GM19043 (cell line): ENCODE measurements at regions not wholly inside any gene's neighbourhood (a gene's known extent, or its start where the extent isn't known, plus 50 kb on each side); places are given as distances from the start of the nearest gene placed in this dataset.
"Not testable (repeated sequence)": the region's sequence is repeated elsewhere in the genome, so short reads cannot be mapped to it uniquely, and the experiment has no call there.

Source experiments
- ATAC-seq: cut with Tn5 transposase; IDR thresholded peaks from one replicate; pipeline ENCODE4 v1.9.1; 2021; ENCODE audit warnings: low read depth; ENCODE audit not compliant: unreplicated experiment

DNA sequence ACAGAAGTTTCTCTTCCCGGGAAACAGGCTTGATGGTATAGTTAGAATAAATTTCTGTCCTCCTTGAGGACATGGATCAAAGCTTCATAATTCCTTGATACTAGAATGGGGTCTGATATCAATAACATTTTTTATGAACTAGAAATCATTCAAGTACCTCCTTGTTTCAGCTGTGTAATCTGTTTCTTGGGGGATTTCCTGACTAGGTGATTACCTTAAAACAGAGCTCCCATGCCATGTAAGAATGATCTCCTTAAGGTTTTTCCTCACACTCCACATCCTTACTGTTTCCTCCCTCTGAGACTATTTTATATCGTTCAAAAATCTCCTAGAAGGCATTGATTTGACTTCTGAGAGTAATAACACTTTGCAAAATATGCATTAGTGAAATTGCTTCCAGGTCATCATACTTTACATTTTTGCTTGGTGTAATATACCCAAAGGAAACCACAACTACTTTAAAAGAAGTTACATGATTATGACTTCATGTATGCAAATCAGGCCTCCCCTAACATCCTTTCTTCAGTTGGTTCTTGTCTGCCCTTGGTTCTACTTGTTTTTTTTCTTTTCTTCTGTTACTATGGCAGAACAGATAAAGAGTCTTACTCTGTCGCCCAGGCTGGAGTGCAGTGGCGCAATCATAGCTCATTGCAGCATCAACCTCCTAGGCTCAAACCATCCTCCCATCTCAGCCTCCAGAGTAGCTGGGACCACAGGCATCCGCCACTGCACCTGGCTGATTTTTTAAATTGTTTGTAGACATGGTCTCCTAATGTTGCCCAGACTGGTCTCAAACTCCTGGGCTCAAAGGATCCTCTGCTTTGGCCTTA lies 388.8 kb downstream of the ZFHX3 start:
- no peak for ATAC-seq

DNA sequence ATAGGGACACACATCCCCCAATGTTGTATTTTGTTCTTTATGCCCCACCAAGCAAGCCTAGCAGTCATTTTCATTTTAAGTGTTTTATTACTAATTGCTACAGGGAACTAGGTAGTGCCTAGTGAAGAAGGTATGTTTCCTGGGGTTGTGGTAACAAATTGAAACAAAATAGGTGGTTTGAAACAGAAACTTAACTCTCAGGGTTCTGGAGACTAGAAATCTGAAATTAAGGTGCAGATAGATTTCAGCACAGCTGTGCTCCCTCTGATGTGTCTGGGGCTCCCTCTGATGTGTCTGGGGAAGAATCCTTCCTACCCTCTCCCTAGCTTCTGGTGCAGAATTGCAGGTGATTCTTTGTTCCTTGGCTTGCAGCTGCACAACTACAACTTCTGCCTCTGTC lies 390.1 kb downstream of the ZFHX3 start:
- peak; percentile 91 for ATAC-seq

DNA sequence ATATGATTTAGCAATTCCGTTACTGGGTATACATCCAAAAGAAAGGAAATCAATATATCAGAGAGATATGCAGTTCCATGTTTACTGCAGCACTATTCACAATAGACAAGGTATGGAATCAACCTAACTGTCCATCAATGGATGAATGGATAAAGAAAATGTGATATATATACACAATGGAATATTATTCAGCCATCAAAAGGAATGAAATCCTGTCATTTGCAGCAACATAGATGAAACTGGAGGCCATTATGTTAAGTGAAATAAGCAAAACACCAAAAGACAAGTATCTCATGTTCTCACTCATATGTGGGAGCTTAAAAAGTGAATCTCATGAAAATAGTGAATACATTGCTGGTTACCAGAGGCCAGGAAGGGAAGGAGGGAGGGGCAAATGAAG lies 390.8 kb downstream of the ZFHX3 start:
- no peak for ATAC-seq

DNA sequence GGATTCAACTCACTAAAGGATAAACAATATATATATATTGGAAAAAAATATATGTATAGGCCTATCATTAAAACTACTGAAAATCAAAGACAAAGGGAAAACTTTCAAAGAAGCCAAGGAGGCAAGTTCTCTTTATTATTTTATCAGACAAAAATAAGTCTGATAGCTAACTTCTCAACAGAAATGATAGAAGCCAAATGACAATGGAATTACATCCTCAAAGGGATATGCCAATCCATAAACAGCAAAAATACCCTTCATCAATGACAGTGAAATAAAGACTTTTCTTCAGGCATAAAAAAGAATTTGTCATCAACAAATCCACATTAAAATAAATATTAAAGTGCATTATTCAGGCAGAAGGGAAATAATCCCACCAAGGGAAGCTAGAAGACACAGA lies 393.4 kb downstream of the ZFHX3 start:
- ATAC-seq, result no peak

DNA sequence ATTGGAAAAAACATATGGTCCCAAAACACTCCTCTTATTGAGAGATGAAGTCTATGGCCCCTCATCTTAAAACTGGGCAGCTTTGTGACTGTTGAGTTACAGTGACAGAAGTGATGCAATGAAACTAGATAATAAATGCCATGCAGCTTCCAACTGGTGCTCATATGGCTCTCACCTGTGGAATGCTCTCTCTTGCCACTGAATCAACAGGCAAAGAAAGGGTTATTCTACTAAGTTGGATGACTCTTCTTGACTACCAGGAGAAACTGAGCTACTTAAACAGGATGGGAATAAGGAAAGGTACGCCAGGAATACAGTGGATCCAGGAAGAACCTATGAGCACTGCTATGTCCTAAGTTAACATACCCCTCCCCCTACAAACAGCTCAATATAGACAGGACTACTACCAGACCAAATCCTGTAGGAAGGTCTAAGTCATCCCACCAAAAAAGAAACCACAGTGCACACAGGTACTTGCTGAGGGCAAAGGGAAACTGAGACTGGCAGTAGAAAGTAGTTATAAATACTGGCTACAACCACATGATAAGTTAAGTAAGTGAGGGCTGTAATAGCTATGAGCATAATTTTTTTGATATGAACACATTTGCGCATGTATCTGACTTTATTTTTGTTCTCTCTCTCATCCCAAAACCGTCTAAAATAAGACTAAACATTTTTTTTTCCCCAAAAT lies 398.5 kb downstream of the ZFHX3 start:
- ATAC-seq, result no peak

DNA sequence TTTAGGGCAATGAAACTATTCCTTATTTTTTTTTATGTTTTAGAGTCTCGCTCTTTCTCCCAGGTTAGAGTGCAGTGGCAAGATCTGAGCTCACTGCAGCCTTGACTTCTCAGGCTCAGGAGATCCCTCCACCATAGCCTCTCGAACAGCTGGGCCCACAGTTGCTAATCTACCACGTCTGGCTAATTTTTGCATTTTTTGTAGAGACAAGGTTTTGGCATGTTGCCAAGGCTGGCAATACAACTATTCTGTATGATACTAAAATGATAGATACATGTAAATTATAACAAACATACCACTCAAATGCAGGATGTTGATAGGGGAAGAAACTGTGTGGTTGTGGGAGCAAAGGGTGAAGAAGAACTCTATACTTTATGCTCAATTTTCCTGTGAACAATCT lies 401.3 kb downstream of the ZFHX3 start:
- ATAC-seq, result no peak

DNA sequence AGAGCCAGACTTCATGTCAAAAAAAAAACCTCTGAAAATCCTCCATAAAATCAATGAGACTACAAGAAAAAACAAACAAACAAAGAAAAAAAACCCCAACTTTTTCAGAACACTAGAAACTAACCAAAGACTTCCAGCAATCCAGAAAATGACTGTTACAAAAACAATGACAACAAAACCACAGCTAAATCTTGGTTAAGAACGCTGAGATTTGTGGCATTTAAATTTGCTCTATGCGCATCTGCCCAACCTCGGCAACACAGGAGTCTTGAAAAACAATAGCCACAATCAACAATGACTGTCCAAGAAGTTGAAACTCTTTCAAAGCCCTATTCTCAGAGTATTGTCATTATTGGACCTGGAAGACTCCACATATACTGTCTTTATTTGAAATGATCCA lies 402.4 kb downstream of the ZFHX3 start:
- ATAC-seq, result no peak

DNA sequence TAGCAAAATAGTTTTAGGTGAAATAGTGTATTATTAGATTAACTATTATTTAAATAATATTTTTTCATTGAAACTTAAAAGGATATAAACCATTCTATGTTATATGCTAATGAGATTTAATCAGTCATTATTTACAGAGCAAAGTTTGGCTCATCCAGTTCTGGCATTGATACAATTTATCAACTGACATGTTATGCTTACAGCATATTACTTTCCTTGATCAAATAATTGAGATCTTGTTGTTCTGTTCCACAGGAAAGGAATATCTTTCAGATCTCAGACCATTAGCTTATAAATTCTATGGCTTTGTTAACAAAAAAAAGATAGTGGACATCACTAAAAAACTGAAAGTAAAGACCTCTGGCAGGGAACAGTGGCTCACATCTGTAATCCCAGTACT lies 403.0 kb downstream of the ZFHX3 start:
- no peak for ATAC-seq

DNA sequence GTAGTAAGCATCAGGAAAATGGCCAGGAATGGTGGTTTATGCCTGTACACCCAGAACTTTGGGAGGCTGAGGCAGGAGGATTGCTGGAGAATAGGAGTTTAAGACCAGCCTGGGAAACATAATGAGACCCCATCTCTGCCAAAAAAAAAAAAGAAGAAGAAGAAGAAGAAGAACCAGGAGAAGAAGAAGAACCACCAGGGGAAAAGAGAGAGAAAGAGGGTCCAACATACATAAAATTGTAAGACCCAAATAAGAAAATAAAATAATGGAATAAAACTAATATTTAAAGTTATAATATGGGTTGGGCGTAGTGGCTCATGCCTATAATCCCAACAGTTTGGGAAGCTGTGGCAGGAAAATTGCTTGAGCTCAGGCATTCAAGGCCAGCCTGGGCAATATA lies 408.4 kb downstream of the ZFHX3 start:
- no peak for ATAC-seq

DNA sequence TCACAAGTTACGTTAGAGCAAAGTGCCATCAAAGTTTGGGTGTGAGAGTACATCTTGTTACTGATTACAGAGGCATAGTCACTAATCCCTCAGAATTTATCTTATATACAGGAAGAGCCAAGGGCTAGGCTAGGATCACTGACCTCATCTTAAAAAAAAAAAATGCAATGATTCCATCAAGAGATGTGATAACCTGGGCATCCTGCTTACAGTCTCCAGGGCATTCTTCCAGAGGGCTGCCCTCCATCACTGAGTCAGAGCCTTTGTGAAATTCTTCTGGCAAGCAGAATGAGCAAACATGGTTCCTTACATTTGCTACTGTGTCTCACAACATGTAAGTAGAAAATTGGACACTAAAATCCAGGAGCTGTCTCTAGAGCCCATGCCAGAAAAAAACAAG lies 410.6 kb downstream of the ZFHX3 start:
- no peak for ATAC-seq

DNA sequence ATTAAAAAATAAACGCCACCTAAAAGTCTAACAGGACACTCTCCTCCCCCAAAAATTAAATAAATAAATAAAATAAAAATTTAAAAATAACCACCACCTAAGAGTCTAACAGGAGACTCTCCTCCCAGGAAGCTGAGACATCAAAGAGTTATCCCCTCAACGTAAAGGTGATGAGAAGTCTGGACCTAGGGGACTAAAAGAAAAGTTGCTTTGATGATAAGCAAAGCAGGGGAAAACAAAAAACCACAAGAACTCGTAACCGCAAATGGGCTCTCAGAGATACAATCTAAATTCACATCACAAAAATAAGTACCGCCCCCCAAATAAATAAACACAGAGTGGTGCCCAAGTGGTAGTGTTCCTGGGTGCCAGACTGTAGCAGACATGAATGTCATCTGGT lies 412.2 kb downstream of the ZFHX3 start:
- no peak for ATAC-seq

DNA sequence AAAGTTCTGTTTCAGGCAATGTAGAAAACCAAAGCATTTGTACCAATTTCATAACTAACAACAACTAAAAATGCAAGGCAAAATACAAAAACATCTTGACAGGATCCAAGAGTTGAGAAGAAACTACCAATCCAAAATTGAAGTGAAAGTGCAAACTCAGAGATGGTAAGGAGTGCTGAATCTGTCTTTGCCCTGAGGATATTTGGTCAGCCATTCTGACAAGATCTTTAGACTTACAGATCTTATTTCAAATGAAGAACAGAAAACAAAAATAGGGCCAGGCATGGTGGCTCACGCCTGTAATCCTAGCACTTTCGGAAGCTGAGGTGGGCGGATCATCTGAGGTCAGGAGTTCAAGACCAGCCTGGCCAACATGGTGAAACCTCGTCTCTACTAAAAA lies 412.8 kb downstream of the ZFHX3 start:
- ATAC-seq, result no peak

DNA sequence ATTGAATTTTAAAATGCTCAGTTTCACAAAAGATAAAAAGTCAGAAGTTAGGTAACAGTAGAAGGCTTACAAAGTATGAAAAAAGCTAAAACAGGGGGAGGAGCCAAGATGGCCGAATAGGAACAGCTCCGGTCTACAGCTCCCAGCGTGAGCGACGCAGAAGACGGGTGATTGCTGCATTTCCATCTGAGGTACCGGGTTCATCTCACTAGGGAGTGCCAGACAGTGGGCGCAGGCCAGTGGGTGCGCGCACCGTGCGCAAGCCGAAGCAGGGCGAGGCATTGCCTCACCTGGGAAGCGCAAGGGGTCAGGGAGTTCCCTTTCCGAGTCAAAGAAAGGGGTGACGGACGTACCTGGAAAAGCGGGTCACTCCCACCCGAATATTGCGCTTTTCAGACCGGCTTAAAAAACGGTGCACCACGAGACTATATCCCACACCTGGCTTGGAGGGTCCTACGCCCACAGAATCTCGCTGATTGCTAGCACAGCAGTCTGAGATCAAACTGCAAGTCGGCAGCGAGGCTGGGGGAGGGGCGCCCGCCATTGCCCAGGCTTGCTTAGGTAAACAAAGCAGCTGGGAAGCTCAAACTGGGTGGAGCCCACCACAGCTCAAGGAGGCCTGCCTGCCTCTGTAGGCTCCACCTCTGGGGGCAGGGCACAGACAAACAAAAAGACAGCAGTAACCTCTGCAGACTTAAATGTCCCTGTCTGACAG lies 420.6 kb downstream of the ZFHX3 start:
- ATAC-seq, result not testable (repeated sequence)

DNA sequence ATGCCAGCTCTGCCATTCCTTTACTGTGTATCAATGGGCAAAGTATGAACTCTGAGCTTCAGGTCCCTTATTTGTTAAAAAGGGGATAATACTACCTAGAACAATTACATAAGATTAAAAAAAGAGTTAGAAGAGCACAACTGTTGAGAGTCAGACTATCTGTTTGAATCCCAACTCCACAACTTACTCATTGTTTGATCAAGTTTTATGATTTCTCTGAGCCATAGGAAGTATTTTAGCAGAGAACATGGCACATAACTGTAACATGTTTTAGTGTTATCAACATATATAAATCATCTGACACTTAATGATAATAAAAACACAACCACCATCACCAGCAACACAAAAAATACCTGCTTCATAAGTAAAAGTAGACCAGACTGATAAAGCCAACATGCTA lies 421.3 kb downstream of the ZFHX3 start:
- ATAC-seq, result no peak

DNA sequence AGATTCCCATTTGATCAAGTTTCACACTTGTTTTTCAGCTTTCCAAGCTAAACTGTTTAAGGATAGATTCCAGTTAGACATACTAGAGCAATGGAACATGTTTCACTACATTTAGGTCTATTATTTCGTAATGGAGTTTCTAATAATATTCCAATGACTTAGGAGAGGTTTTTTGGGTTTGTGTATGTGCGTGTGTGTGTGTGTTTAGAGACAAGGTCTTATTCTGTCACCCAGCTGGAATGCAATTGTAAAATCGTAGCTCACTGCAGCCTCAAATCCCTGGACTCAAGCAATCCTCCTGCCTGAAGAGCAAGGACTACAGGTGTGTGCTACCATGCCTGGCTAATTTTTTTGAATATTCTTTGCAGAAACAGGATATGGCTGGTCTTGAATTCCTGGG lies 426.3 kb downstream of the ZFHX3 start:
- no peak for ATAC-seq

DNA sequence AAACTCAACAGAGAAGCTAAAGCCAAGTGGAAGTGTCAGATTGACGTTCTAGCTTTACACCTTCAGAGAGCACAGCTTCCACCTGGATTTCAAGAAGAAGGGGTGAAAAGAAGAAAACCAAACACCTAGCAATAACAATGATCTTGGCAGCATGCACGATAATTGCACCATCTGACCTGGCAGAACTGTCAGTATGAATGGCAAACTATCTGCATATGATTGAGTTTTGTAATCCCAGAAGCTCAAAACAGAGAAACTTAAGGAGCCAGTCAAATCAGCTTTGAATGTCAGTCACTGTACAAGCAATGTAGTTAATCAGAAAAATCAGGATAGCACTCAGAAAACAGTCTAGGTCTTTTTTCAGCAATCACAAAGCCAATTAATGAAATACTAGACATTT lies 427.1 kb downstream of the ZFHX3 start:
- ATAC-seq, result no peak

DNA sequence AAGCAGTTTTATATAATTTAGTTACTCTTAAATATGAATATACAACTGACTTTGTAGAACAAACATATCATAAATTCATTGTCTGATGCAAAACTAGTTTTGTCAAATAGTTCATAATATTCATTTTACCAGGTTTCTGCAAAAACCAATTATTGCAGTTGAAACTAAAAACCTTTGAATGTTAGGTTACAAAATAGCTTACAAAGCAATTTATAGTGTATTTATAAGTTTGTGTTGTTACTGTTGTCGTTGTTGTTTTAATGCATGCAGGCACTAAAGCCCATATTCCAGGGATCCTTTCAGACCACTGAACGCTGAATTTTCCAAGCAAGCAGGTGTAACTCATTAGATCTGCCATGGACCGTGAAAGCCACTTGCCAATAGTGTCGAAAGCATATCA lies 427.6 kb downstream of the ZFHX3 start:
- no peak for ATAC-seq

DNA sequence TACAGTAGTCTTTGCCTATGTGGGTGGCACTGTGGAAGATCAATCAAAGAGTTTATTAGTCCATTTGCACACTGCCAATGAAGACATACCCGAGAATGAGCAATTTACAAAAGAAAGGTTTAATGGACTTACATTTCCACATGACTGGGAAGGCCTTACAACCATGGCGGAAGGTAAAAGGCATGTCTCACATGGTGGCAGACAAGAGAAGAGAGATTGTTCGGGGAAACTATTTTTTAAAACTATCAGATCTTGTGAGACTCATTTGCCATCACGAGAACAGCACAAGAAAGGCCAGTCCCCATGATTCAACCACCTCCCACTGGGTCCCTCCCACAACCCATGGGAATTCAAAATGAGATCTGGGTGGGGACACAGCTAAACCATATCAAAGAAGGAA lies 432.1 kb downstream of the ZFHX3 start:
- no peak for ATAC-seq

DNA sequence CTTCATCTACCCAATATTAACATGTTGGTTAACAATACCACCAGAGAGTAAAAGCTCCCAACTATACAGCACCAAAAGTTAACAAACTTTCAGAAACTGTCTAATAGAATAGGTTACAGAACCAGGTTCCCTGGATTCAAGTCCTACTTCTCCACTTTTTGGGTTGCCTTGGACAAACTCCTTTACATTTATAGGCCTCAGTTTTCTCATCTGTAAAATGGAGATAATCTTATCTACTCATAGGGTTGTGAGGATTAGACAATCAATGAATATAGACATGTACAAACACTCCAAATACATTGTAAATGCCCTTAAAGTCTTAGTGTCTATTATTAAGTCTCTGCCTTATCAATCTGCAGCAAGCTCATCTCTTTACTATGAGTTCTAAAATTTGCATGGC lies 435.2 kb downstream of the ZFHX3 start:
- no peak for ATAC-seq

DNA sequence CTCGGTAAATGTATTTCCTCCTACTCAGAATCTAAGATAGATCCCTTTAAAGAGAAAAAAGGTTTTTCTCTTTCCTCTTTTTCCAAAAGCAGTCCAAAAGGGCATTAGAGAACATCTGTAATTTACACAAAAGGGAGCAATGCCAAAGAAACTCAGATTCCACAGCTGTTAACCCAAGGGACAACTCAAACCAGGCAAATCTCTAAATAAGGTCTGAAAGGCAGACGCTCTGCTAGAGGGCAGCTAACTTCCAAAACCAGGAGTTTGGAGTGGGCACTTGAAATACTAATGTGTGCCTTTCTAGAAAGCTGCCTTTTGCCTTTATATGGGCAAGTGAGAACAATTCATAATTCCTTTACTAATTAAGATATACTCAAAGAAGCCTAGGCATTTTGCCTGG lies 435.7 kb downstream of the ZFHX3 start:
- ATAC-seq, result no peak

DNA sequence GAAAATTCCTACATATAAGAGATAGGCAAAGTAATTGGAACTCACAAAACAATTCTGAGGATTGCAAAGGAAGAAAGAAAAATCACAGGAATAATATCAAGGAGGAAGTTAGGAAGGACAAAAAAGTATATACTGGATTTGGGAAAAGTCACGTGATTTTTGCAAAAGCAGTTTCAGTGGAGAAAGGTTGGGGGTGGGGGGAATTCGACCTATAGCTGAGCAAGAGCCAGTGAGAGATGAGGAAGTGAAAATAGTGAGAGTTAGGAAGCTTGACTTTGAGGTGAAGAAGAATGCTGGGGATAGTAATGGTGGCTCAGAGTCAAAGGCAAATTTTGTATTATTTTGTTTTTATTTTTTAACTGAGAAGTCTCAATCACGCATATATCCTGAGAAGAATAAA lies 438.0 kb upstream of the PMFBP1 start:
- no peak for ATAC-seq

DNA sequence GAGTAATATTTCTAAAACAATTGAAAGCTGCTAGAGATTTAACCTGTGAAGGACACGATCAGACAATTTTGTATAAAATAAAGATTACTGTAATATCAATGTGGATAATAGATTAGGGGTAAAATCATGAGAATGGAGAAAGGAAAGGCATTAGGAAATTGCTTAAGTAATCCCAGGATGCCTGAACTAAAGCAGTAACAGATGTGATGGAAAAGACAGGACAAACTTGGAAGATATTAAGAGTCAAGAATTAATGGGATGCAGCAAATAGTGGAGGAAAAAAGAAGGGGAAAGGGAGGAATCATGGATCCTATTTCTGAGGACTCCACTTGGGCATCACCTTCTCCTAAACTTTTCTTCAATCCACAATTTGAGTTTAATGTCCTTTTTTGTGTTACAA lies 437.1 kb upstream of the PMFBP1 start:
- no peak for ATAC-seq
